ENCODE measurements at regions not wholly inside any gene's neighbourhood (a gene's known extent, or its start where the extent isn't known, plus 50 kb on each side); places are given as distances from the start of the nearest gene placed in this dataset.
"Not testable (repeated sequence)": the region's sequence is repeated elsewhere in the genome, so short reads cannot be mapped to it uniquely, and the experiment has no call there.

GRCh38 chr22:44620841-44621257, 81.2 kb upstream of the PRR5 start:
- no peaks in the 10 kb centered on the region for H3K36me3 ChIP-seq (ENCODE audit: control insufficient read depth in 2 of 2, insufficient read depth in 1 of 2, low read length in 2 of 2)
- ChIA-PET CTCF (interaction anchor here (0.6 kb wide), 1 partner anchor 11 kb away, joined by 3 read pairs; no protein-coding TSS in a partner anchor), POLR2A (no interaction called here)
- H3K4me3 ChIP-seq (ENCODE audit: low read depth, low read length), result no peak overlapping the region
- no peak overlapping the region for H3K27ac ChIP-seq (ENCODE audit: extremely low read depth, low read depth, low read length)
- H3K4me1 ChIP-seq (ENCODE audit: control insufficient read depth, insufficient read depth, low read length), result no peaks in the 10 kb centered on the region
- TF ChIP-seq ZNF785 (tag by site-specific recombination; IDR thresholded peaks at IDR 0.05) (no peak), ZNF112 (tag by site-specific recombination; IDR thresholded peaks at IDR 0.05) (no peak), ZNF394 (tag by site-specific recombination; IDR thresholded peaks at IDR 0.05; ENCODE audit: borderline replicate concordance) (no peak)
- no peaks in the 10 kb centered on the region for H3K9me3 ChIP-seq (ENCODE audit: control insufficient read depth, insufficient read depth, low read depth, low read length)

- H3K9me3 ChIP-seq (ENCODE audit: control insufficient read depth, insufficient read depth, low read depth, low read length), result no peaks in the 10 kb centered on the region
- H3K27ac ChIP-seq (ENCODE audit: extremely low read depth, low read depth, low read length), result no peak overlapping the region
- no peak overlapping the region for H3K4me3 ChIP-seq (ENCODE audit: low read depth, low read length)
- H3K36me3 ChIP-seq (ENCODE audit: control insufficient read depth in 2 of 2, insufficient read depth in 1 of 2, low read length in 2 of 2), result no peaks in the 10 kb centered on the region
- TF ChIP-seq MYNN (tag by site-specific recombination; IDR thresholded peaks at IDR 0.05; ENCODE audit: borderline replicate concordance) (peak; percentile 43; the same call in 1 of the 2 replicates), HIC1 (tag by site-specific recombination; IDR thresholded peaks at IDR 0.05) (0 out of 2 replicates have a peak, but pooled peaks have one; percentile 14), KLF10 (tag by site-specific recombination; IDR thresholded peaks at IDR 0.05) (no peak), ZNF776 (tag by site-specific recombination; IDR thresholded peaks at IDR 0.05; ENCODE audit: borderline replicate concordance) (no peak)
- TF ChIP-seq, protein P1, sequence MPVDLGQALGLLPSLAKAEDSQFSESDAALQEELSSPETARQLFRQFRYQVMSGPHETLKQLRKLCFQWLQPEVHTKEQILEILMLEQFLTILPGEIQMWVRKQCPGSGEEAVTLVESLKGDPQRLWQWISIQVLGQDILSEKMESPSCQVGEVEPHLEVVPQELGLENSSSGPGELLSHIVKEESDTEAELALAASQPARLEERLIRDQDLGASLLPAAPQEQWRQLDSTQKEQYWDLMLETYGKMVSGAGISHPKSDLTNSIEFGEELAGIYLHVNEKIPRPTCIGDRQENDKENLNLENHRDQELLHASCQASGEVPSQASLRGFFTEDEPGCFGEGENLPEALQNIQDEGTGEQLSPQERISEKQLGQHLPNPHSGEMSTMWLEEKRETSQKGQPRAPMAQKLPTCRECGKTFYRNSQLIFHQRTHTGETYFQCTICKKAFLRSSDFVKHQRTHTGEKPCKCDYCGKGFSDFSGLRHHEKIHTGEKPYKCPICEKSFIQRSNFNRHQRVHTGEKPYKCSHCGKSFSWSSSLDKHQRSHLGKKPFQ (tag by site-specific recombination; IDR thresholded peaks at IDR 0.05), result no peak
- ChIA-PET POLR2A (no interaction called here), CTCF (interaction anchor here (0.6 kb wide), 1 partner anchor 11 kb away, joined by 3 read pairs; no protein-coding TSS in a partner anchor)
- H3K4me1 ChIP-seq (ENCODE audit: control insufficient read depth, insufficient read depth, low read length), result no peaks in the 10 kb centered on the region
These were observed 81.7 kb upstream of the PRR5 start for GRCh38 chr22:44620129-44620840.

- H3K36me3 ChIP-seq (ENCODE audit: control insufficient read depth in 2 of 2, insufficient read depth in 1 of 2, low read length in 2 of 2); H3K4me1 ChIP-seq (ENCODE audit: control insufficient read depth, insufficient read depth, low read length); H3K9me3 ChIP-seq (ENCODE audit: control insufficient read depth, insufficient read depth, low read depth, low read length); POLR2A ChIA-PET; CTCF ChIA-PET; H3K4me3 ChIP-seq (ENCODE audit: low read depth, low read length); H3K27ac ChIP-seq (ENCODE audit: extremely low read depth, low read depth, low read length): not testable (repeated sequence)
- TF ChIP-seq, protein P1 (tag by site-specific recombination; IDR thresholded peaks at IDR 0.05), result peak; percentile 88
- TF ChIP-seq ZBTB26 (tag by site-specific recombination; optimal IDR thresholded peaks at IDR 0.05), result peak; percentile 15
These were observed 82.4 kb upstream of the PRR5 start for GRCh38 chr22:44619560-44620128.
